ENCODE measurements at regions not wholly inside any gene's neighbourhood (a gene's known extent, or its start where the extent isn't known, plus 50 kb on each side); places are given as distances from the start of the nearest gene placed in this dataset.

DNA sequence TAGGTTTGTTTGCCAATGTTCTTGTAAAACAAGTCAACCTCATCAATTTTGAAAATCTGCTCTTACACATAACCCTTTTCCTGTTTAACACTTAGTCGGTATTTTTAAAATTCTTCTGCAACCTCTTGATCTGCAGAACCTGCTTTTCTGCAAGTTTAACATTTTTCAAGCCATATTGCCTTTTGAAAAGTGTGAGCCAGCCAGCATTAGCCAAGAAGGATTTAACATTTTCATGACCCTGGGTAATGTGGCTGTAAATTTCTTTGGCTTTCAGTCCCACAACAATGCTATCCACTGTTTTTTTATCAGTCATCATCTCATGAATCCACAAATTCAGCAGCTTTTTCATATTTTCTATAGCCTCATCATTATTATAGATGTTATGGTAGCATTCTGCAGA is 956.5 kb downstream of the FAT4 start:
- CTCF ChIA-PET: no interaction called here
- Histone ChIP-seq H3K9ac (ENCODE audit: control insufficient read depth, insufficient read depth, low read length) (no peak overlapping the region), H4K20me1 (ENCODE audit: control insufficient read depth, insufficient read depth) (no peaks in the 10 kb centered on the region), H3K4me1 (ENCODE audit: control insufficient read depth, insufficient read depth, low read length) (no peaks in the 10 kb centered on the region), H3K79me2 (ENCODE audit: control insufficient read depth, insufficient read depth, low read length) (no peaks in the 10 kb centered on the region), H3K4me3 (no peak overlapping the region), H3K4me2 (ENCODE audit: control insufficient read depth, insufficient read depth) (no peak overlapping the region), H3K36me3 (ENCODE audit: control insufficient read depth in 2 of 2, insufficient read depth in 2 of 2, low read length in 1 of 2) (no peaks in the 10 kb centered on the region), H3K27me3 (replicated peaks in 1 of 2; ENCODE audit: control insufficient read depth in 2 of 2, insufficient read depth in 2 of 2, low read length in 1 of 2) (no peaks in the 10 kb centered on the region), H3K9me3 (replicated peaks; ENCODE audit: control insufficient read depth, insufficient read depth, low read length) (no peaks in the 10 kb centered on the region), H3K27ac (ENCODE audit: control insufficient read depth, insufficient read depth) (no peak overlapping the region), H2AFZ (ENCODE audit: control insufficient read depth, low read depth, low read length) (no peak overlapping the region)
- POLR2A ChIA-PET: no interaction called here
- in situ Hi-C loops (cut with MboI): no loop called here
- RAD21 ChIA-PET (ENCODE audit: unreplicated experiment): no interaction called here
- WGBS (ENCODE audit: insufficient coverage, insufficient replicate concordance, low lambda C conversion rate, missing lambda C conversion rate): 39% methylated on average over 1 of the region's 1 CpG
- DNase-seq (ENCODE audit: low read depth, low spot score) (no peak), FAIRE-seq (no peak), ATAC-seq (no peak)
- intact Hi-C loops (cut with micrococcal nuclease; ENCODE audit: unreplicated experiment): no loop called here
- BruUV-seq (replicated peaks): no TSS peak
- SMC1A ChIA-PET (ENCODE audit: uncharacterized antibody, unreplicated experiment): no interaction called here
- no peak for TF ChIP-seq E4F1 (IDR thresholded peaks at IDR 0.05; ENCODE audit: borderline replicate concordance, partially characterized antibody)
- TF ChIP-seq MYC (IDR thresholded peaks at IDR 0.05; ENCODE audit: insufficient read depth, insufficient read length, insufficient replicate concordance, low read length, severe bottlenecking): no peak
- TF ChIP-seq KDM1A (IDR thresholded peaks at IDR 0.05; ENCODE audit: borderline replicate concordance): no peak
- no peak for TF ChIP-seq SKIL (IDR thresholded peaks at IDR 0.05; ENCODE audit: low read depth, poor library complexity, severe bottlenecking)
- TF ChIP-seq BACH1 (IDR thresholded peaks at IDR 0.05; ENCODE audit: borderline replicate concordance): no peak
- no peak for TF ChIP-seq POLR2AphosphoS5 (IDR thresholded peaks at IDR 0.05; ENCODE audit: low read length)
- no peak for TF ChIP-seq TARDBP (IDR thresholded peaks at IDR 0.05; ENCODE audit: borderline replicate concordance)
- TF ChIP-seq, protein P1, sequence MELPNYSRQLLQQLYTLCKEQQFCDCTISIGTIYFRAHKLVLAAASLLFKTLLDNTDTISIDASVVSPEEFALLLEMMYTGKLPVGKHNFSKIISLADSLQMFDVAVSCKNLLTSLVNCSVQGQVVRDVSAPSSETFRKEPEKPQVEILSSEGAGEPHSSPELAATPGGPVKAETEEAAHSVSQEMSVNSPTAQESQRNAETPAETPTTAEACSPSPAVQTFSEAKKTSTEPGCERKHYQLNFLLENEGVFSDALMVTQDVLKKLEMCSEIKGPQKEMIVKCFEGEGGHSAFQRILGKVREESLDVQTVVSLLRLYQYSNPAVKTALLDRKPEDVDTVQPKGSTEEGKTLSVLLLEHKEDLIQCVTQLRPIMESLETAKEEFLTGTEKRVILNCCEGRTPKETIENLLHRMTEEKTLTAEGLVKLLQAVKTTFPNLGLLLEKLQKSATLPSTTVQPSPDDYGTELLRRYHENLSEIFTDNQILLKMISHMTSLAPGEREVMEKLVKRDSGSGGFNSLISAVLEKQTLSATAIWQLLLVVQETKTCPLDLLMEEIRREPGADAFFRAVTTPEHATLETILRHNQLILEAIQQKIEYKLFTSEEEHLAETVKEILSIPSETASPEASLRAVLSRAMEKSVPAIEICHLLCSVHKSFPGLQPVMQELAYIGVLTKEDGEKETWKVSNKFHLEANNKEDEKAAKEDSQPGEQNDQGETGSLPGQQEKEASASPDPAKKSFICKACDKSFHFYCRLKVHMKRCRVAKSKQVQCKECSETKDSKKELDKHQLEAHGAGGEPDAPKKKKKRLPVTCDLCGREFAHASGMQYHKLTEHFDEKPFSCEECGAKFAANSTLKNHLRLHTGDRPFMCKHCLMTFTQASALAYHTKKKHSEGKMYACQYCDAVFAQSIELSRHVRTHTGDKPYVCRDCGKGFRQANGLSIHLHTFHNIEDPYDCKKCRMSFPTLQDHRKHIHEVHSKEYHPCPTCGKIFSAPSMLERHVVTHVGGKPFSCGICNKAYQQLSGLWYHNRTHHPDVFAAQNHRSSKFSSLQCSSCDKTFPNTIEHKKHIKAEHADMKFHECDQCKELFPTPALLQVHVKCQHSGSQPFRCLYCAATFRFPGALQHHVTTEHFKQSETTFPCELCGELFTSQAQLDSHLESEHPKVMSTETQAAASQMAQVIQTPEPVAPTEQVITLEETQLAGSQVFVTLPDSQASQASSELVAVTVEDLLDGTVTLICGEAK (IDR thresholded peaks at IDR 0.05; ENCODE audit: borderline replicate concordance): no peak
- TF ChIP-seq ZBED1 (IDR thresholded peaks at IDR 0.05; ENCODE audit: borderline replicate concordance): no peak
- no peak for TF ChIP-seq EGR1 (IDR thresholded peaks at IDR 0.05; ENCODE audit: borderline replicate concordance in 1 of 2, low read depth in 2 of 2, low read length in 2 of 2)
- no peak for TF ChIP-seq IKZF2 (IDR thresholded peaks at IDR 0.05)
- no peak for TF ChIP-seq ZNF207 (IDR thresholded peaks at IDR 0.05; ENCODE audit: borderline replicate concordance)
- TF ChIP-seq, protein P2, sequence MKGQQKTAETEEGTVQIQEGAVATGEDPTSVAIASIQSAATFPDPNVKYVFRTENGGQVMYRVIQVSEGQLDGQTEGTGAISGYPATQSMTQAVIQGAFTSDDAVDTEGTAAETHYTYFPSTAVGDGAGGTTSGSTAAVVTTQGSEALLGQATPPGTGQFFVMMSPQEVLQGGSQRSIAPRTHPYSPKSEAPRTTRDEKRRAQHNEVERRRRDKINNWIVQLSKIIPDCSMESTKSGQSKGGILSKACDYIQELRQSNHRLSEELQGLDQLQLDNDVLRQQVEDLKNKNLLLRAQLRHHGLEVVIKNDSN (IDR thresholded peaks at IDR 0.05; ENCODE audit: borderline replicate concordance, extremely low read length, insufficient read depth, low read depth, low read length): no peak
- no peak for TF ChIP-seq NBN (IDR thresholded peaks at IDR 0.05)
- TF ChIP-seq NRF1 (conservative IDR thresholded peaks at IDR 0.05; ENCODE audit: low read depth, low read length): no peak
- TF ChIP-seq FOXM1 (IDR thresholded peaks at IDR 0.05; ENCODE audit: low read depth, low read length): no peak
- no peak for TF ChIP-seq RUNX3 (IDR thresholded peaks at IDR 0.05; ENCODE audit: low read length)
